Endothelial cell of umbilical vein (primary cell): ENCODE measurements at regions not wholly inside any gene's neighbourhood (a gene's known extent, or its start where the extent isn't known, plus 50 kb on each side); places are given as distances from the start of the nearest gene placed in this dataset.

Experiments
- BruUV-seq: library from RNA; stranded (reverse); fragments of 400-500 nt; replicated peaks from 2 replicates; lab custom pipeline; 2021; lab: Mats Ljungman, UMichigan
- CTCF ChIA-PET: fragments of 300-600, 350-600 bp; sonication (Branson Sonifier 250); formaldehyde crosslinking; loops from one replicate; lab custom pipeline; 2021; ENCODE audit warnings: antibody characterized with exemption, inconsistent platforms; lab: Charles Lee
- POLR2A ChIA-PET: fragments of 300-600, 350-600 bp; sonication (Branson Sonifier 250); formaldehyde crosslinking; loops from one replicate; lab custom pipeline; 2021; ENCODE audit warnings: antibody characterized with exemption, inconsistent platforms; lab: Charles Lee
- DNase-seq: peaks from one replicate; pipeline ENCODE4 v3.0.0-alpha.2; 2011; ENCODE audit warnings: low read depth, low spot score
- FAIRE-seq: peaks from 2 replicates; lab custom pipeline; 2011; peaks lifted over from hg19 to GRCh38; lab: Jason Lieb, UNC
- H2AFZ ChIP-seq: 2 replicates; pipeline ENCODE4 v1.6.0; 2012; ENCODE audit warnings: low read depth, low read length, control low read depth, inconsistent platforms
- H3K27ac ChIP-seq: 2 replicates; pipeline ENCODE4 v1.5.1; 2011; ENCODE audit warnings: low read depth, mild to moderate bottlenecking, control low read depth, low read length, moderate library complexity; ENCODE audit not compliant: insufficient read depth
- H3K27me3 ChIP-seq, 2 experiments: 2 replicates each; pipeline versions ENCODE4 v1.6.0 to v1.6.1; 2011; ENCODE audit warnings: low read length in 2 of 2, mixed read lengths in 1 of 2; ENCODE audit not compliant: control insufficient read depth in 2 of 2, insufficient read depth in 2 of 2
- H3K36me3 ChIP-seq, 2 experiments: 2 replicates in 1 of 2; 3 replicates in 1 of 2; pipeline ENCODE4 v1.5.1; 2011; ENCODE audit warnings: low read length in 2 of 2, mild to moderate bottlenecking in 1 of 2, moderate library complexity in 1 of 2; ENCODE audit not compliant: control insufficient read depth in 2 of 2, insufficient read depth in 2 of 2; ENCODE audit errors: extremely low read depth in 1 of 2
- H3K4me1 ChIP-seq: 3 replicates; pipeline ENCODE4 v1.5.1; 2011; ENCODE audit warnings: mild to moderate bottlenecking, low read length; ENCODE audit not compliant: control insufficient read depth, insufficient read depth; ENCODE audit errors: extremely low read depth
- H3K4me2 ChIP-seq: 2 replicates; pipeline ENCODE4 v1.6.1; 2011; ENCODE audit warnings: low read length, control low read depth, mixed read lengths; ENCODE audit not compliant: insufficient read depth
- H3K4me3 ChIP-seq, 3 experiments: fragments of 200-600 bp in 1 of 3; sonication (generic), shearing (Covaris generic) in 1 of 3; replicated peaks in 1 of 3; 2 replicates each; pipeline ENCODE4 v1.5.1; 2011 to 2016; ENCODE audit warnings: control low read depth in 3 of 3, low read length in 3 of 3, mild to moderate bottlenecking in 2 of 3, inconsistent platforms in 1 of 3, low read depth in 1 of 3, moderate library complexity in 1 of 3; ENCODE audit not compliant: insufficient read depth in 1 of 3
- H3K79me2 ChIP-seq: 2 replicates; pipeline ENCODE4 v1.6.0; 2012; ENCODE audit warnings: low read length, inconsistent platforms; ENCODE audit not compliant: control insufficient read depth, insufficient read depth
- H3K9ac ChIP-seq: replicated peaks from 2 replicates; pipeline ENCODE3; 2011; ENCODE audit warnings: low read length, control low read depth; ENCODE audit not compliant: insufficient read depth; ENCODE audit errors: extremely low read depth
- H3K9me1 ChIP-seq: replicated peaks from 3 replicates; pipeline ENCODE4 v1.6.0; 2011; ENCODE audit warnings: mild to moderate bottlenecking, low read length; ENCODE audit not compliant: control insufficient read depth, insufficient read depth; ENCODE audit errors: extremely low read depth
- H3K9me3 ChIP-seq: replicated peaks from 2 replicates; pipeline ENCODE4 v1.5.1; 2012; ENCODE audit warnings: low read length, inconsistent platforms; ENCODE audit not compliant: control insufficient read depth, insufficient read depth
- H4K20me1 ChIP-seq: replicated peaks from 2 replicates; pipeline ENCODE3; 2011; ENCODE audit warnings: mild to moderate bottlenecking, low read length; ENCODE audit not compliant: control insufficient read depth, insufficient read depth; ENCODE audit errors: extremely low read depth
- CTCF ChIP-seq, 2 donors: IDR thresholded peaks; 1 replicate in 1 of 2; 2 replicates in 1 of 2; pipeline ENCODE4 v1.5.1; 2011; ENCODE audit warnings: low read length in 2 of 2, mild to moderate bottlenecking in 2 of 2, moderate library complexity in 2 of 2, control low read depth in 1 of 2, inconsistent platforms in 1 of 2, low read depth in 1 of 2; ENCODE audit not compliant: insufficient read depth in 1 of 2; ENCODE audit errors: extremely low read depth in 1 of 2
- EZH2 ChIP-seq: IDR thresholded peaks from 2 replicates; pipeline ENCODE4 v1.6.1; 2012; ENCODE audit warnings: borderline replicate concordance, low read depth, mild to moderate bottlenecking, moderate library complexity, low read length, inconsistent platforms; ENCODE audit not compliant: severe bottlenecking
- FOS ChIP-seq: IDR thresholded peaks from 2 replicates; pipeline ENCODE4 v1.6.1; 2011; ENCODE audit warnings: mild to moderate bottlenecking, low read length, moderate library complexity, borderline replicate concordance; ENCODE audit not compliant: insufficient read depth
- GATA2 ChIP-seq: IDR thresholded peaks from 2 replicates; pipeline ENCODE4 v1.7.0; 2011; ENCODE audit warnings: low read depth, mild to moderate bottlenecking, moderate library complexity, mixed read lengths, low read length; ENCODE audit not compliant: insufficient read length, insufficient read depth
- JUN ChIP-seq: IDR thresholded peaks from 2 replicates; pipeline ENCODE4 v1.6.1; 2011; ENCODE audit warnings: borderline replicate concordance, low read depth; ENCODE audit not compliant: insufficient read length, insufficient read depth
- MAX ChIP-seq: IDR thresholded peaks from 2 replicates; pipeline ENCODE4 v1.6.1; 2011; ENCODE audit not compliant: insufficient read depth, insufficient read length
- MYC ChIP-seq: IDR thresholded peaks from one replicate; pipeline ENCODE4 v1.6.1; 2011; ENCODE audit warnings: mild to moderate bottlenecking, low read depth, low read length
- POLR2A ChIP-seq: IDR thresholded peaks from 2 replicates; pipeline ENCODE4 v1.6.1; 2012; ENCODE audit warnings: low read depth, mild to moderate bottlenecking, control low read depth, low read length
- POLR2AphosphoS5 ChIP-seq: IDR thresholded peaks from 2 replicates; pipeline ENCODE4 v1.6.1; 2012; ENCODE audit warnings: low read depth, mild to moderate bottlenecking, control low read depth, low read length, moderate library complexity; ENCODE audit not compliant: insufficient read depth
- dilution Hi-C: fragments of 300-500 bp; cut with MboI; formaldehyde crosslinking; loops from one replicate; pipeline ENCODE4 v1.15.0; 2019; ENCODE audit warnings: low sequenced_read_pairs; ENCODE audit not compliant: extremely low pct_ligation_motif_present
- intact Hi-C: fragments of 100-400 bp; cut with micrococcal nuclease; formaldehyde crosslinking; loops from one replicate; pipeline ENCODE4 v1.10.0; 2022

GRCh38 chr7:26603631-26604030, 260.8 kb downstream of the SKAP2 start:
- no peak overlapping the region for H3K27ac ChIP-seq
- no peaks in the 10 kb centered on the region for H4K20me1 ChIP-seq
- peaks cover 4 to 16% of the 10 kb centered on the region in 2 experiments for H3K27me3 ChIP-seq
- H3K4me3 ChIP-seq, result no peak overlapping the region
- POLR2A ChIA-PET, result no interaction called here
- BruUV-seq, result no TSS peak
- DNase-seq, result no peak
- H2AFZ ChIP-seq, result no peak overlapping the region
- intact Hi-C loops (no loop called here), dilution Hi-C loops (no loop called here)
- H3K79me2 ChIP-seq, result no peaks in the 10 kb centered on the region
- no peak overlapping the region for H3K4me2 ChIP-seq
- CTCF ChIA-PET, result interaction anchor here (0.8 to 1.5 kb wide), 4 partner anchors 9 to 711 kb away, joined by 3 to 4 read pairs (median 3); no protein-coding TSS in a partner anchor
- no peaks in the 10 kb centered on the region for H3K4me1 ChIP-seq
- no peaks in the 10 kb centered on the region for H3K36me3 ChIP-seq
- TF ChIP-seq FOS (no peak), POLR2A (no peak), GATA2 (no peak), MAX (no peak), MYC (no peak), JUN (no peak), POLR2AphosphoS5 (no peak), EZH2 (no peak), CTCF (IDR thresholded peaks at IDR 0.05; ENCODE audit: extremely low read depth in 1 of 2, insufficient read depth in 1 of 2, low read depth in 1 of 2, low read length in 2 of 2) (no peak)
- FAIRE-seq, result no peak
- no peak overlapping the region for H3K9ac ChIP-seq
- H3K9me1 ChIP-seq, result no peaks in the 10 kb centered on the region
- H3K9me3 ChIP-seq, result no peaks in the 10 kb centered on the region
